ENCODE measurements at regions not wholly inside any gene's neighbourhood (a gene's known extent, or its start where the extent isn't known, plus 50 kb on each side); places are given as distances from the start of the nearest gene placed in this dataset.

GRCh38 chr7:34451923-34452322 lies 206.1 kb upstream of the NPSR1 start:
- no peak for DNase-seq
- Histone ChIP-seq H3K27ac (ENCODE audit: insufficient read depth in 1 of 2, low read depth in 1 of 2, low read length in 2 of 2, poor library complexity in 1 of 2, severe bottlenecking in 2 of 2) (no peak overlapping the region), H3K9me3 (ENCODE audit: control extremely low read depth in 1 of 5, control insufficient read depth in 4 of 5, insufficient read depth in 2 of 5, low read depth in 1 of 5, low read length in 4 of 5) (no peaks in the 10 kb centered on the region), H3K4me3 (ENCODE audit: control insufficient read depth in 1 of 7, extremely low read depth in 1 of 7, insufficient read depth in 4 of 7, low read depth in 2 of 7, low read length in 6 of 7) (no peak overlapping the region), H3K36me3 (ENCODE audit: control insufficient read depth in 4 of 4, insufficient read depth in 4 of 4, low read length in 3 of 4) (no peaks in the 10 kb centered on the region), H3K4me1 (ENCODE audit: control extremely low read depth in 1 of 4, control insufficient read depth in 4 of 4, insufficient read depth in 4 of 4, low read length in 3 of 4) (no peaks in the 10 kb centered on the region), H3K27me3 (replicated peaks in 2 of 5; ENCODE audit: control insufficient read depth in 4 of 5, insufficient read depth in 5 of 5, low read length in 4 of 5) (no peaks in the 10 kb centered on the region)
- POLR2A ChIA-PET = no interaction called here
- CTCF ChIA-PET = no interaction called here
- WGBS (ENCODE audit: insufficient coverage) = 88% methylated on average over 1 of the region's 3 CpGs

- no peaks in the 10 kb centered on the region for H3K27me3 ChIP-seq (replicated peaks in 2 of 5; ENCODE audit: control insufficient read depth in 4 of 5, insufficient read depth in 5 of 5, low read length in 4 of 5)
- H3K9me3 ChIP-seq (ENCODE audit: control extremely low read depth in 1 of 5, control insufficient read depth in 4 of 5, insufficient read depth in 2 of 5, low read depth in 1 of 5, low read length in 4 of 5) = no peaks in the 10 kb centered on the region
- CTCF ChIA-PET = no interaction called here
- DNase-seq = no peak
- POLR2A ChIA-PET = no interaction called here
- no peak overlapping the region for H3K4me3 ChIP-seq (ENCODE audit: control insufficient read depth in 1 of 7, extremely low read depth in 1 of 7, insufficient read depth in 4 of 7, low read depth in 2 of 7, low read length in 6 of 7)
- no peak overlapping the region for H3K27ac ChIP-seq (ENCODE audit: insufficient read depth in 1 of 2, low read depth in 1 of 2, low read length in 2 of 2, poor library complexity in 1 of 2, severe bottlenecking in 2 of 2)
- no peaks in the 10 kb centered on the region for H3K36me3 ChIP-seq (ENCODE audit: control insufficient read depth in 4 of 4, insufficient read depth in 4 of 4, low read length in 3 of 4)
- WGBS (ENCODE audit: insufficient coverage) = 100% methylated on average over 4 of the region's 7 CpGs
- no peaks in the 10 kb centered on the region for H3K4me1 ChIP-seq (ENCODE audit: control extremely low read depth in 1 of 4, control insufficient read depth in 4 of 4, insufficient read depth in 4 of 4, low read length in 3 of 4)
Observed at GRCh38 chr7:34452363-34452762, 205.7 kb upstream of the NPSR1 start.

- Histone ChIP-seq H3K4me1 (ENCODE audit: control extremely low read depth in 1 of 4, control insufficient read depth in 4 of 4, insufficient read depth in 4 of 4, low read length in 3 of 4) (no peaks in the 10 kb centered on the region), H3K9me3 (ENCODE audit: control extremely low read depth in 1 of 5, control insufficient read depth in 4 of 5, insufficient read depth in 2 of 5, low read depth in 1 of 5, low read length in 4 of 5) (no peaks in the 10 kb centered on the region), H3K27ac (ENCODE audit: insufficient read depth in 1 of 2, low read depth in 1 of 2, low read length in 2 of 2, poor library complexity in 1 of 2, severe bottlenecking in 2 of 2) (no peak overlapping the region), H3K4me3 (ENCODE audit: control insufficient read depth in 1 of 7, extremely low read depth in 1 of 7, insufficient read depth in 4 of 7, low read depth in 2 of 7, low read length in 6 of 7) (no peak overlapping the region), H3K27me3 (replicated peaks in 2 of 5; ENCODE audit: control insufficient read depth in 4 of 5, insufficient read depth in 5 of 5, low read length in 4 of 5) (no peaks in the 10 kb centered on the region), H3K36me3 (ENCODE audit: control insufficient read depth in 4 of 4, insufficient read depth in 4 of 4, low read length in 3 of 4) (no peaks in the 10 kb centered on the region)
- no CpG with 5 or more reads among the region's 2 CpGs for WGBS (ENCODE audit: insufficient coverage)
- POLR2A ChIA-PET = no interaction called here
- DNase-seq = no peak
- CTCF ChIA-PET = no interaction called here
Observed at GRCh38 chr7:34453150-34453549, 204.9 kb upstream of the NPSR1 start.

GRCh38 chr7:34454381-34454780 lies 203.6 kb upstream of the NPSR1 start:
- Histone ChIP-seq H3K36me3 (ENCODE audit: control insufficient read depth in 4 of 4, insufficient read depth in 4 of 4, low read length in 3 of 4) (no peaks in the 10 kb centered on the region), H3K27me3 (replicated peaks in 2 of 5; ENCODE audit: control insufficient read depth in 4 of 5, insufficient read depth in 5 of 5, low read length in 4 of 5) (no peaks in the 10 kb centered on the region), H3K4me1 (ENCODE audit: control extremely low read depth in 1 of 4, control insufficient read depth in 4 of 4, insufficient read depth in 4 of 4, low read length in 3 of 4) (no peaks in the 10 kb centered on the region), H3K4me3 (ENCODE audit: control insufficient read depth in 1 of 7, extremely low read depth in 1 of 7, insufficient read depth in 4 of 7, low read depth in 2 of 7, low read length in 6 of 7) (no peak overlapping the region), H3K9me3 (ENCODE audit: control extremely low read depth in 1 of 5, control insufficient read depth in 4 of 5, insufficient read depth in 2 of 5, low read depth in 1 of 5, low read length in 4 of 5) (no peaks in the 10 kb centered on the region), H3K27ac (ENCODE audit: insufficient read depth in 1 of 2, low read depth in 1 of 2, low read length in 2 of 2, poor library complexity in 1 of 2, severe bottlenecking in 2 of 2) (no peak overlapping the region)
- no CpG with 5 or more reads among the region's 4 CpGs for WGBS (ENCODE audit: insufficient coverage)
- DNase-seq = no peak
- ChIA-PET CTCF (no interaction called here), POLR2A (no interaction called here)

- no peaks in the 10 kb centered on the region for H3K36me3 ChIP-seq (ENCODE audit: control insufficient read depth in 4 of 4, insufficient read depth in 4 of 4, low read length in 3 of 4)
- no peak overlapping the region for H3K27ac ChIP-seq (ENCODE audit: insufficient read depth in 1 of 2, low read depth in 1 of 2, low read length in 2 of 2, poor library complexity in 1 of 2, severe bottlenecking in 2 of 2)
- POLR2A ChIA-PET = no interaction called here
- H3K9me3 ChIP-seq (ENCODE audit: control extremely low read depth in 1 of 5, control insufficient read depth in 4 of 5, insufficient read depth in 2 of 5, low read depth in 1 of 5, low read length in 4 of 5) = no peaks in the 10 kb centered on the region
- no peak for DNase-seq
- no peaks in the 10 kb centered on the region for H3K27me3 ChIP-seq (replicated peaks in 2 of 5; ENCODE audit: control insufficient read depth in 4 of 5, insufficient read depth in 5 of 5, low read length in 4 of 5)
- no peak overlapping the region for H3K4me3 ChIP-seq (ENCODE audit: control insufficient read depth in 1 of 7, extremely low read depth in 1 of 7, insufficient read depth in 4 of 7, low read depth in 2 of 7, low read length in 6 of 7)
- 90% methylated on average over 7 of the region's 7 CpGs for WGBS (ENCODE audit: insufficient coverage)
- CTCF ChIA-PET = no interaction called here
- H3K4me1 ChIP-seq (ENCODE audit: control extremely low read depth in 1 of 4, control insufficient read depth in 4 of 4, insufficient read depth in 4 of 4, low read length in 3 of 4) = no peaks in the 10 kb centered on the region
Observed at GRCh38 chr7:34457329-34457728, 200.7 kb upstream of the NPSR1 start.

GRCh38 chr7:34463830-34464229 lies 194.2 kb upstream of the NPSR1 start:
- no peaks in the 10 kb centered on the region for H3K9me3 ChIP-seq (ENCODE audit: control extremely low read depth in 1 of 5, control insufficient read depth in 4 of 5, insufficient read depth in 2 of 5, low read depth in 1 of 5, low read length in 4 of 5)
- H3K4me3 ChIP-seq (ENCODE audit: control insufficient read depth in 1 of 7, extremely low read depth in 1 of 7, insufficient read depth in 4 of 7, low read depth in 2 of 7, low read length in 6 of 7) = no peak overlapping the region
- no peak for DNase-seq
- no CpG with 5 or more reads among the region's 1 CpG for WGBS (ENCODE audit: insufficient coverage)
- ChIA-PET POLR2A (no interaction called here), CTCF (no interaction called here)
- no peaks in the 10 kb centered on the region for H3K27me3 ChIP-seq (replicated peaks in 2 of 5; ENCODE audit: control insufficient read depth in 4 of 5, insufficient read depth in 5 of 5, low read length in 4 of 5)
- H3K27ac ChIP-seq (ENCODE audit: insufficient read depth in 1 of 2, low read depth in 1 of 2, low read length in 2 of 2, poor library complexity in 1 of 2, severe bottlenecking in 2 of 2) = no peak overlapping the region
- H3K36me3 ChIP-seq (ENCODE audit: control insufficient read depth in 4 of 4, insufficient read depth in 4 of 4, low read length in 3 of 4) = no peaks in the 10 kb centered on the region
- H3K4me1 ChIP-seq (ENCODE audit: control extremely low read depth in 1 of 4, control insufficient read depth in 4 of 4, insufficient read depth in 4 of 4, low read length in 3 of 4) = no peaks in the 10 kb centered on the region

- Histone ChIP-seq H3K27ac (ENCODE audit: insufficient read depth in 1 of 2, low read depth in 1 of 2, low read length in 2 of 2, poor library complexity in 1 of 2, severe bottlenecking in 2 of 2) (no peak overlapping the region), H3K27me3 (replicated peaks in 2 of 5; ENCODE audit: control insufficient read depth in 4 of 5, insufficient read depth in 5 of 5, low read length in 4 of 5) (no peaks in the 10 kb centered on the region), H3K4me3 (ENCODE audit: control insufficient read depth in 1 of 7, extremely low read depth in 1 of 7, insufficient read depth in 4 of 7, low read depth in 2 of 7, low read length in 6 of 7) (no peak overlapping the region), H3K36me3 (ENCODE audit: control insufficient read depth in 4 of 4, insufficient read depth in 4 of 4, low read length in 3 of 4) (no peaks in the 10 kb centered on the region), H3K4me1 (ENCODE audit: control extremely low read depth in 1 of 4, control insufficient read depth in 4 of 4, insufficient read depth in 4 of 4, low read length in 3 of 4) (no peaks in the 10 kb centered on the region), H3K9me3 (ENCODE audit: control extremely low read depth in 1 of 5, control insufficient read depth in 4 of 5, insufficient read depth in 2 of 5, low read depth in 1 of 5, low read length in 4 of 5) (peaks cover 0 to 6% (median 4%) of the 10 kb centered on the region in 5 experiments)
- ChIA-PET CTCF (no interaction called here), POLR2A (no interaction called here)
- DNase-seq = no peak
Observed at GRCh38 chr7:34471844-34472243, 186.2 kb upstream of the NPSR1 start.

GRCh38 chr7:34486371-34486770 lies 171.6 kb upstream of the NPSR1 start:
- H3K27me3 ChIP-seq (replicated peaks in 2 of 5; ENCODE audit: control insufficient read depth in 4 of 5, insufficient read depth in 5 of 5, low read length in 4 of 5) = no peaks in the 10 kb centered on the region
- ChIA-PET CTCF (interaction anchor here (1.6 kb wide), 1 partner anchor 11 kb away, joined by 3 read pairs; no protein-coding TSS in a partner anchor), POLR2A (no interaction called here)
- no peaks in the 10 kb centered on the region for H3K9me3 ChIP-seq (ENCODE audit: control extremely low read depth in 1 of 5, control insufficient read depth in 4 of 5, insufficient read depth in 2 of 5, low read depth in 1 of 5, low read length in 4 of 5)
- 90% methylated on average over 4 of the region's 4 CpGs for WGBS (ENCODE audit: insufficient coverage)
- no peak overlapping the region for H3K4me3 ChIP-seq (ENCODE audit: control insufficient read depth in 1 of 7, extremely low read depth in 1 of 7, insufficient read depth in 4 of 7, low read depth in 2 of 7, low read length in 6 of 7)
- DNase-seq = no peak
- no peaks in the 10 kb centered on the region for H3K36me3 ChIP-seq (ENCODE audit: control insufficient read depth in 4 of 4, insufficient read depth in 4 of 4, low read length in 3 of 4)
- no peak overlapping the region for H3K27ac ChIP-seq (ENCODE audit: insufficient read depth in 1 of 2, low read depth in 1 of 2, low read length in 2 of 2, poor library complexity in 1 of 2, severe bottlenecking in 2 of 2)
- no peaks in the 10 kb centered on the region for H3K4me1 ChIP-seq (ENCODE audit: control extremely low read depth in 1 of 4, control insufficient read depth in 4 of 4, insufficient read depth in 4 of 4, low read length in 3 of 4)
